Hepatocyte (in vitro differentiated cells): ENCODE measurements at regions not wholly inside any gene's neighbourhood (a gene's known extent, or its start where the extent isn't known, plus 50 kb on each side); places are given as distances from the start of the nearest gene placed in this dataset.

Experiments
- EZH2 ChIP-seq: fragments of 200-600 bp; sonication (generic); IDR thresholded peaks from 2 replicates; pipeline ENCODE4 v1.6.1; 2016; ENCODE audit warnings: antibody characterized with exemption, mild to moderate bottlenecking, borderline replicate concordance
- TF ChIP-seq, protein P1 (sequence below): fragments of 200-600 bp; sonication (generic); IDR thresholded peaks from 2 replicates; pipeline ENCODE4 v1.5.1; 2016; ENCODE audit warnings: antibody characterized with exemption, mild to moderate bottlenecking; ENCODE audit not compliant: poor library complexity

DNA sequence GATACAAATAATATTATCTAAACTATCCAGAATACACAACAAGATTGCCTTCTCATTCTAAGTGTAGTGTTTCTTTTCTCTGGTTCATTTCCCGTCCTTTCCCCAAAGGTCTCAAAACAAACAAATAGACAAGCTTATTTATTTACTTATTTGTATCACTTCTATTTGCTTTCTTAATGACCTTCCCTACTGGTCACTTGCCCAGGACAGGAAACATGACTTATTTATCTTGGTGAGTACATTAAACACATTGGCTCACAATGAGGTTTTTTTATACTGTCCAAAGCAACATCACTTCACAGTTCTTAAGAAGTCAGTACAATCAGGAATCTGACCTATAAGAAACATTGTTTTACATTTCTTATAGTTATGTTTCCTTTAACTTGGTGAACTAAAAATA is 123.3 kb upstream of the KYNU start:
- TF ChIP-seq, protein P1, sequence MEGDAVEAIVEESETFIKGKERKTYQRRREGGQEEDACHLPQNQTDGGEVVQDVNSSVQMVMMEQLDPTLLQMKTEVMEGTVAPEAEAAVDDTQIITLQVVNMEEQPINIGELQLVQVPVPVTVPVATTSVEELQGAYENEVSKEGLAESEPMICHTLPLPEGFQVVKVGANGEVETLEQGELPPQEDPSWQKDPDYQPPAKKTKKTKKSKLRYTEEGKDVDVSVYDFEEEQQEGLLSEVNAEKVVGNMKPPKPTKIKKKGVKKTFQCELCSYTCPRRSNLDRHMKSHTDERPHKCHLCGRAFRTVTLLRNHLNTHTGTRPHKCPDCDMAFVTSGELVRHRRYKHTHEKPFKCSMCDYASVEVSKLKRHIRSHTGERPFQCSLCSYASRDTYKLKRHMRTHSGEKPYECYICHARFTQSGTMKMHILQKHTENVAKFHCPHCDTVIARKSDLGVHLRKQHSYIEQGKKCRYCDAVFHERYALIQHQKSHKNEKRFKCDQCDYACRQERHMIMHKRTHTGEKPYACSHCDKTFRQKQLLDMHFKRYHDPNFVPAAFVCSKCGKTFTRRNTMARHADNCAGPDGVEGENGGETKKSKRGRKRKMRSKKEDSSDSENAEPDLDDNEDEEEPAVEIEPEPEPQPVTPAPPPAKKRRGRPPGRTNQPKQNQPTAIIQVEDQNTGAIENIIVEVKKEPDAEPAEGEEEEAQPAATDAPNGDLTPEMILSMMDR: no peak
- no peak for TF ChIP-seq EZH2
